Skeletal muscle tissue (tissue), 3 donors: ENCODE measurements at regions not wholly inside any gene's neighbourhood (a gene's known extent, or its start where the extent isn't known, plus 50 kb on each side); places are given as distances from the start of the nearest gene placed in this dataset.

ENCODE experiments used
- H3K27ac ChIP-seq: one replicate; pipeline ENCODE4 v1.7.0; 2013; ENCODE audit warnings: mild to moderate bottlenecking, low read depth, low read length, inconsistent platforms
- H3K27me3 ChIP-seq, 3 donors: one replicate each; pipeline ENCODE4 v1.7.0; 2013; ENCODE audit warnings: low read length in 3 of 3; ENCODE audit not compliant: control insufficient read depth in 3 of 3, insufficient read depth in 3 of 3
- H3K36me3 ChIP-seq, 3 donors: one replicate each; pipeline ENCODE4 v1.7.0; 2013; ENCODE audit warnings: low read length in 3 of 3; ENCODE audit not compliant: control insufficient read depth in 3 of 3, insufficient read depth in 3 of 3
- H3K4me1 ChIP-seq, 3 donors: one replicate each; pipeline ENCODE4 v1.7.0; 2013; ENCODE audit warnings: low read length in 3 of 3, mild to moderate bottlenecking in 3 of 3; ENCODE audit not compliant: control insufficient read depth in 3 of 3, insufficient read depth in 3 of 3
- H3K4me3 ChIP-seq, 3 donors: one replicate each; pipeline ENCODE4 v1.7.0; 2013; ENCODE audit warnings: low read length in 3 of 3
- H3K9ac ChIP-seq, 3 donors: one replicate each; pipeline ENCODE4 v1.7.0; 2013; ENCODE audit warnings: low read length in 3 of 3, mild to moderate bottlenecking in 3 of 3, moderate library complexity in 2 of 3, low read depth in 1 of 3
- H3K9me3 ChIP-seq, 3 donors: one replicate each; pipeline ENCODE4 v1.7.0; 2013; ENCODE audit warnings: low read length in 3 of 3; ENCODE audit not compliant: control insufficient read depth in 3 of 3
- donor health status: Osteomylitis.

DNA sequence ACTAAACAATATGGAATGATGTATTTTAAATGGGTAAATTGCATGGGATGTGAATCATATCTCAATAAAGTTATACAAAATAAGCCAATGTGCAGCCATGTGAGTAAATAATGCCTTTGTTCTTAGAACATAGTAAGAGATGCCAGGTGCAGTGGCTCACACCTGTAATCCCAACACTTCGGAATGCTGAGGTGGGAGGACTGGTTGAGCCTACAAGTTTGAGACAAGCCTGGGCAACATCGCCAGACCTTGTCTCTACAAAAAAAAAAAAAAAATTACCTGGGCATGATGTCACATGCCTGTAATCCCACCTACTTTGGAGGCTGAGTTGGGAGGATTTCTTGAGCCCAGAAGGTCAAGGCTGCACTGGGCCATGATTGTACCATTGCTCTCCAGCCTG, 230.7 kb downstream of the RFC3 start:
- H3K36me3 ChIP-seq: no peaks in the 10 kb centered on the region
- H3K4me1 ChIP-seq: no peaks in the 10 kb centered on the region
- no peak overlapping the region for H3K9ac ChIP-seq
- H3K9me3 ChIP-seq: no peaks in the 10 kb centered on the region
- no peaks in the 10 kb centered on the region for H3K27me3 ChIP-seq
- H3K27ac ChIP-seq: no peak overlapping the region
- no peak overlapping the region for H3K4me3 ChIP-seq

DNA sequence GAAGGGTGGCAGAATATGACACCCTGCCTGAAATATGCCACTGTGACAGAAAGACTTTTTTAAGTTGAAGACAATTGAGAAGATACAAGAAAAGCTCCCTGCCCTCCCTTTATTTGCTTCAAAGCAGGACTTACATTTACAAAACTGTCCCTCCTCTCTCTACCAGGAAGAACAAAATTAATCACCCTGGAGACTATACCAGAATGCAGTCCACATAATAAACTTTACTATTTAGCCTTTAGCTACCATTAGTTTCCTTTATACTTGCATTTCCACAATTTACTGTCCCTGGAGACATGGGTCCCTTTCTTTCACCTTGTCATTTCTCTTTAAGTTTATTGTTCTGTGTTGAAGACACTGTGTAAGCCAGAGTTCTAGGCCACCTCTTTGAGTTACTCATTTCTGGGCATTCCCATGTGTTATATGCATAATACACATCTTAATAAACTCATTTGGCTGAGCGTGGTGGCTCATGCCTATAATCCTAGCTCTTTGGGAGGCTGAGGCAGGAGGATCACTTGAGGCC, 238.8 kb downstream of the RFC3 start:
- Histone ChIP-seq H3K4me3 (no peak overlapping the region), H3K36me3 (no peaks in the 10 kb centered on the region), H3K4me1 (no peaks in the 10 kb centered on the region)

DNA sequence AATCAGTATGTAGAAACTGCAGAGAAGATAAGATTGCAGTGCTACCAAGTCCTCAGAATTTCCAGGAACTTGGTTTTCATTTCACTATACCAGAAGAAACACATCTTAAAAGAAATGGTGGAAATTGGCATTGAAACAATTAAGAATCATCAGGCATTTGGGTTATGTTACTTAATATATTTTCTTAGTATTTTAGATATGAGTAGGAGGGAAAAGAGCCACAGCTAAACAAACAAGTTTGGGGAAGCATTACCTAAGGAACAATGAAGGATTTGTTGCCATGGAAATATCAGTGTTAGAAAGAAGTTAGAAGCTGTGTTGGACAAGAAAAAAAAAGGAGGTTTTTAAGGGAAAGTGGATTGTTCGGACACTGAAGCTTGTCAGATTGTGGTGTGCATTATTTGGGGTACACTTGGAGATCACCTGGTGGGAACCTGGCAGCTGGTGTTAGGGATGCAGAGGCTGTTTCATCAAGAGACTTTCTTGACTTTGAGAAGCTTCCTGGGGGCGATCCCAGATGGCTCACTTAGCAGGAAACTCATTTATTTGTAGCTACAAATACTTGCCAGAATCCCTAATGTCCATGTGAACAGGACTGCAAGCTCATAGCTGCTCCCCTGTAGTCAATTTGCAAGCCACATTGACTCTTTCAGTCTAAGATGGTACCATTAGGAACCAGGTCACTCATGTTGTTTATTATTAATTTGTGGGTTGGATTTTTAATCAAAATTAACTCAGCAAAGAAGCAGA, 246.7 kb downstream of the RFC3 start:
- no peaks in the 10 kb centered on the region for H3K36me3 ChIP-seq
- H3K27me3 ChIP-seq: no peaks in the 10 kb centered on the region
- H3K27ac ChIP-seq: no peak overlapping the region
- no peaks in the 10 kb centered on the region for H3K4me1 ChIP-seq
- H3K9me3 ChIP-seq: no peaks in the 10 kb centered on the region
- H3K9ac ChIP-seq: no peak overlapping the region
- H3K4me3 ChIP-seq: no peak overlapping the region

More for the DNA sequence above, 238.8 kb downstream of the RFC3 start:
- Histone ChIP-seq H3K27me3 (no peaks in the 10 kb centered on the region), H3K9ac (no peak overlapping the region), H3K9me3 (no peaks in the 10 kb centered on the region), H3K27ac (no peak overlapping the region)

DNA sequence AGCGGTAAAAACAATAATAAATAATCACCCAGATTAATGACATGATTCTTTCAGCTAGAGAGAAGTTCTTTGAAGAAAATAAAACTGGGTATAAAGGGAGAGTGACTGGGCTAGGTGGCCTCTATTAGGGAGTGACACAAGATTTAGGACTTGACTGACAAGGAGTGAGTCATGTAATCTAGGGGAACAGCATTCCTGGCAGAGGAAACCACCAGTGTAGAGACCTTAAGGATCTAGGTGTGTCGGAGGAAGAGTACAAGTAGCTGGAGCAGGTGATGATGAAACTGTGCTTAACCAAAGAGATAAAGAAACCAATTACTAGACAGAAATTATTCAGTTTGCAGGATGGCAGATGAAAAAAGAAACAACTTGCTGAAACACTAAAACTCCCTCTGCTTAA, 248.0 kb downstream of the RFC3 start:
- Histone ChIP-seq H3K4me1 (no peaks in the 10 kb centered on the region), H3K9me3 (no peaks in the 10 kb centered on the region), H3K27me3 (no peaks in the 10 kb centered on the region), H3K27ac (no peak overlapping the region), H3K4me3 (no peak overlapping the region), H3K9ac (no peak overlapping the region), H3K36me3 (no peaks in the 10 kb centered on the region)

DNA sequence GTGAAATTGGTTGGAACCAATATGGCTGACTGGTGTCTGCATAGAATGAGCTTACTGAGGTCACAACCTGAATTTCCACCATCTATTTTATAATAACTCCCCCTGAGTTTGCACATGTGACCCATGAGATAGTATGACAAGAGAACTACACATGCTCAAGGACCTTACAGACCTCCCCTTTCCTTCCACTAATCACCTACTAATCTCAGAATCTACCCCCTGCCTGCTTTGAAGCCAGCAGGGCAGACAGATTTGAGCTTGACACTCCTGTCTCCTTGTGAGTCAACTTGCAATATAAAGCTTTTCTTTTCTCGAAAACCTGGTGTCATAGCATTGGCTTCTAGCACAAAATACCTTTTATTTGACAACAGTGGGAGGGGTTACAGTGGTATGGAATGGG, 248.4 kb downstream of the RFC3 start:
- Histone ChIP-seq H3K36me3 (no peaks in the 10 kb centered on the region), H3K9ac (no peak overlapping the region), H3K4me1 (no peaks in the 10 kb centered on the region), H3K4me3 (no peak overlapping the region), H3K27ac (no peak overlapping the region), H3K27me3 (no peaks in the 10 kb centered on the region), H3K9me3 (no peaks in the 10 kb centered on the region)

GRCh38 chr13:34070006-34070405, 252.1 kb downstream of the RFC3 start:
- H3K4me1 ChIP-seq: no peaks in the 10 kb centered on the region
- no peak overlapping the region for H3K9ac ChIP-seq
- no peaks in the 10 kb centered on the region for H3K36me3 ChIP-seq
- no peaks in the 10 kb centered on the region for H3K9me3 ChIP-seq
- H3K27me3 ChIP-seq: no peaks in the 10 kb centered on the region
- H3K27ac ChIP-seq: no peak overlapping the region
- H3K4me3 ChIP-seq: no peak overlapping the region

GRCh38 chr13:34070544-34071303, 252.8 kb downstream of the RFC3 start:
- Histone ChIP-seq H3K4me3 (no peak overlapping the region), H3K4me1 (no peaks in the 10 kb centered on the region), H3K27ac (no peak overlapping the region), H3K9me3 (no peaks in the 10 kb centered on the region), H3K36me3 (no peaks in the 10 kb centered on the region), H3K9ac (no peak overlapping the region), H3K27me3 (no peaks in the 10 kb centered on the region)

- Histone ChIP-seq H3K36me3 (no peaks in the 10 kb centered on the region), H3K27me3 (no peaks in the 10 kb centered on the region), H3K4me3 (no peak overlapping the region), H3K27ac (no peak overlapping the region), H3K4me1 (peaks cover 0 to 2% (median 0%) of the 10 kb centered on the region in 3 donors), H3K9me3 (no peaks in the 10 kb centered on the region), H3K9ac (no peak overlapping the region)
Observed at GRCh38 chr13:34076319-34076718, 258.4 kb downstream of the RFC3 start.

GRCh38 chr13:34076943-34077703, 259.2 kb downstream of the RFC3 start:
- no peaks in the 10 kb centered on the region for H3K27me3 ChIP-seq
- H3K36me3 ChIP-seq: no peaks in the 10 kb centered on the region
- H3K27ac ChIP-seq: no peak overlapping the region
- no peaks in the 10 kb centered on the region for H3K9me3 ChIP-seq
- H3K4me1 ChIP-seq: peaks cover 0 to 2% (median 0%) of the 10 kb centered on the region in 3 donors
- H3K4me3 ChIP-seq: no peak overlapping the region
- H3K9ac ChIP-seq: no peak overlapping the region
